Right renal cortex interstitium (tissue), 3 donors: ENCODE measurements at regions not wholly inside any gene's neighbourhood (a gene's known extent, or its start where the extent isn't known, plus 50 kb on each side); places are given as distances from the start of the nearest gene placed in this dataset.

Experiments
- DNase-seq, 3 donors: peaks; one replicate each; pipeline ENCODE4 v3.0.0-alpha.2; 2013; ENCODE audit warnings: low read depth in 3 of 3, low spot score in 2 of 3

- DNase-seq, result no peak
Measured at GRCh38 chr7:25828468-25828867, 323.5 kb upstream of the NFE2L3 start.

GRCh38 chr7:25829663-25830062, 322.3 kb upstream of the NFE2L3 start:
- no peak for DNase-seq

- no peak for DNase-seq
Measured at GRCh38 chr7:25830215-25830614, 321.8 kb upstream of the NFE2L3 start.

DNA sequence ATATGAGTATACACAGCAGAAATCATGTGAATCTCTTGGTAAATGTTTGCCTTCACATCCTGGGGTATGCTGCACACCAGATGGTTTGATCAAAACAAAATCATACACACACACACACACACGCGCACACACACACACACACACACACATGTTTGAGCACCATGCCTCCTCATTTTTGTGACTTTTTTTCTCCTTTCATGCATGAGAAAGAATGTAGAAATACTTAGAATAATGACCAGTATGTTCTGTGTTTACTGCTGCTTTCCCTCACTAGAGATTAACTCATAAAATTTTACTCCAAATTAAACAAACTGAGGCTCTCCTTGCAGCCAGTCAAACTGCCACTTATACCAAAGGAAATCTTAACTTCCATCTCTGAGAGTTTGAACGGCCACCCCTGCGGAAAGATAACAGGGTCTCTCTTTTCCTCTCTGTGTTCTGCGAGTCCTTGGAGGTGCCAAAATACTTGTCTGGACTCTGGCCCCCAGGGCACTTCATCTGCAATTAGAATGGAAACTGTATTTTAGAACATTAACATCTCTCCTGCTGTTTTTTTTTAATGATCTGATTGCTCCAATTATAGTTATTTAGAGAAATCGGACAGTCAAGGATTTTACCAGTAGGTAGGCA, 320.8 kb upstream of the NFE2L3 start:
- DNase-seq, result no peak

DNA sequence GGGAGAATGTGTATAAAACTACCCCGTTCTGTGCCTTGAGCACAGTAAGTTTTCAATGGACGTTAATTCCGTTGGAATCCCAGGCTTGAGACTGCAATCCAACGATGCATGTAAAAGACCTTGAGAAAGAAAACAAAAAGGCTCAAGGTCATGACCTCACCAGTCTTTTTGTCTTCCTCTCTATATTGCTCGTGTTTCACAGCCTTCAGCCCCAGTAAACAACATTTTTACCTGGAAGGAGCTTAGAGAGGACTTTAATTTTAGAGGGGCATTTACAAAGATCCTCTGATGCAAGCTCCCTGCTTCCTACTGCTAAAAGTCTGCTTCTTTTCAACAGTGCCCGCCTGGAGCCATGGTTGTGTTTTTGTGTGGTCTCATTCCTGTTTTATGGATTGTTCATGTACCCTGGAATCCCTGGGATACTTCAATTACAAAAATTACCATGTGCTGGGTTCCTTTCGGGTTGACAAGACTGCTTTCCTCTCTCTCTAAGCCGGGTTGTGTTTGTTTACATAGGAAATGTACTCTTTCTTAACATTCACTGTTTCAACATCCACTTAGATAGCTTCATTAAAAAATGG, 320.1 kb upstream of the NFE2L3 start:
- DNase-seq, result no peak

GRCh38 chr7:25832456-25832855, 319.5 kb upstream of the NFE2L3 start:
- DNase-seq, result no peak

- no peak for DNase-seq
Measured at GRCh38 chr7:25832929-25833328, 319.1 kb upstream of the NFE2L3 start.

DNA sequence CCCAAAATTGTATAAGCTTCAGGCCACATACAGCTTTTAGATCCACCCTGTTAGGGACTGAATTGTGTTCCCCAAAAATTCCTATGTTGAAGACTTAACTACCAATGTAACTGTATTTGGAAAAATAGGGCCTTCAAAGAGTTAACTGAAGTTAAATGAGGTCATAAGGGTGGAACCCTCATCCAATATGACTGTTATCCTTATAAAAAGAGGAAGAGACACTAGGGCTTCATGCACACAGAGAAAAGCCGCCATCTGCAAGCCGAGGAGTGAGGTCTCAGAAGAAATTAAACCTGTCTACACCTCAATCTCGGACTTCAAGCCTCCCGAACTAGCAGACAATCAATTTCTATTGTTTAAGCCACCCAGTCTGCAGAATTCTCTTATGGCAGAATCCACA, 317.9 kb upstream of the NFE2L3 start:
- DNase-seq, result no peak

GRCh38 chr7:25835197-25835596, 316.8 kb upstream of the NFE2L3 start:
- no peak for DNase-seq

GRCh38 chr7:25839084-25839769, 312.8 kb upstream of the NFE2L3 start:
- DNase-seq, result no peak

DNA sequence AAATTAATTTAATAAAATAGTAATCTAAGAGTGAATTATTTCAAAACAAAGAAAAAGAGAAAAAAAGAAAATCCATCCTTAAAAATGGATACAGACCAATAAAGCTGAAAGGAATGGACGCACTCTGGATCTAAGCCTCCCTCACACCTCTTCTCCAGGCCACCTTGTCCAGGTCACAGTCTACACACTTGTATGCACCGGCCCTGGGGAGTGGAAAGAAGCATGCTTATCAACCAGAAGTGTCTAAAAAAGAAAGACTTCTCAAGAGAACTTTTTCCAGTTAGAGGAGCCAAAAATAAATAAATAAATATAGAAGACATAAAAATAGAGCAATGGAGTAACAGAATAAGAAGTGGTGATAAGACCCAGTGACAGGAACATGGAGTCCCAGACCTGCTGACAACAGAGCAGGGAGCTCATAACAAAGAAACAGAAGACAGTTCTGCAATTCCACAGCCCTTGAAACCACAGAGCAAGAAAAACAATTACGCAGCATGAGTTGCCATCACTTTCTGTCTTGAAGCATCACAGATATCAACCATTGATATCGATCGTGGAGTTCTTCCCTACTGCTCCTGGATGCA, 311.7 kb upstream of the NFE2L3 start:
- DNase-seq, result no peak

GRCh38 chr7:25841575-25841974, 310.4 kb upstream of the NFE2L3 start:
- no peak for DNase-seq

DNA sequence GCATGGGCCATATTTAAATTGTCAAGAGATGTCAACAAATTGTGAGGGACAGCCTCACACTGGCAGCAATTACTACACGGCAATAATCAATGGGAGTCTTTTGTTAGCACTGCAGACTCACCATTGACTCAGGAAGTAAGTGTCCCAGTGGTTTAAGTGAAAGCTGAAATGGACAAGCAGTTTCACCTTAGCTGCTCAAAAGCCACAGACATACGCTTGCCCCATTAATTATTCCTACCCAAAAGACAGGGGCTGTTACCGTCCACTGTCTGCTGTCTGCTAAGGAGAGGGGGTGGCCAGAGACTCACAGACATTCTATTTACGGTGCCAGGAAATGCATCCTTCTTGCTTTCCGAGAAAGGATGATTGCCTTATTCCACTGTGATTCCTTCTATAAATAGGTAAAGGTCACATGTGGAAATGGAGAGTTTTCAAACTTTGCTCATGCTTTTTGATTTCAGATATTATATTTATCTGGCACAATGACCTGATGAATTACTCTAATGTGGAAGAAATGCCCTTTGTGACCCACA, 309.7 kb upstream of the NFE2L3 start:
- no peak for DNase-seq

DNA sequence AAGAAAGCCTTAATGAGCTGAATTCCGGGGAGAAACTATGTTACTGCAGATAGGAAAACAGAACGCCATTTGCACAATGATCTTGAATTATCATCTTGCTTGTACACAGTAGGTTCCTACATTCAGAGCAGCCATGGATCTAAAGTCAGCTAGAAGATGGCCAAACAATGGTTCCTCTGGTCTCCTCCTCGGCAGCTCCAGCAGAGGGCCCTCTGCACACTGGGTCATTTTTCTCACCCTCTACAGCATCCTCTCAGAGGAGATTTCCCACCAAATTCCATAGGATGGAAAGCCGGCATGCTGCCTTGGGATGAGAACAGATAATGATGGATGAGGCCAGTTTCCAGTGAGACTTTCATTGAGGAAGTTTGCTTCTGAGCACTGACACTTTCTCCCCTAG, 308.5 kb upstream of the NFE2L3 start:
- no peak for DNase-seq

- DNase-seq, result no peak
Measured at GRCh38 chr7:25844102-25844870, 307.7 kb upstream of the NFE2L3 start.

GRCh38 chr7:25845464-25845863, 306.5 kb upstream of the NFE2L3 start:
- DNase-seq, result no peak

- no peak for DNase-seq
Measured at GRCh38 chr7:25846722-25847121, 305.3 kb upstream of the NFE2L3 start.

- DNase-seq, result no peak
Measured at GRCh38 chr7:25847336-25848070, 304.5 kb upstream of the NFE2L3 start.

- no peak for DNase-seq
Measured at GRCh38 chr7:25849500-25850184, 302.4 kb upstream of the NFE2L3 start.

DNA sequence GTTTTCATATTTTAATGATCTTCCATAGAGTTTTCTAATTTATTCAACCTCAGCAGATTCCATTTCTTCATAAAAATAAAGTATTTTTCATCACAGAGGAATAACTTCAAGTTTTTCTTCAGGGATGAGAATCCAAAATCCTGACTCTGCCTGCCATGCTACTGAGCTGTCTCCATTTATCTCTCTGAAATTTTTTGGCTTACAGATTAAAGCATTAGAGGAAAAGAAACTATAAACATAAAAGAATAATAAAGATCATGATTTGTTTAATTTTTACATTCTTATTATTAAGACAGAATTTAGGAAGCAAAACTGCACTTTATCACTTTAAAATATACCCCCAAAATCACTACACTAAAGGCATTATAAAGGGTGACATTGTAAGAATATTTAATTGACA, 301.8 kb upstream of the NFE2L3 start:
- DNase-seq, result no peak
